Muscle of leg (tissue), 3 donors: ENCODE measurements at regions not wholly inside any gene's neighbourhood (a gene's known extent, or its start where the extent isn't known, plus 50 kb on each side); places are given as distances from the start of the nearest gene placed in this dataset.
"Not testable (repeated sequence)": the region's sequence is repeated elsewhere in the genome, so short reads cannot be mapped to it uniquely, and the experiment has no call there.

Experiments
- DNase-seq: peaks from one replicate; pipeline ENCODE4 v3.0.0; 2013
- H3K27ac ChIP-seq: one replicate; pipeline ENCODE4 v1.5.1; 2013; ENCODE audit warnings: mild to moderate bottlenecking, low read length, control low read depth
- H3K27me3 ChIP-seq: one replicate; pipeline ENCODE4 v1.6.1; 2013; ENCODE audit warnings: low read length; ENCODE audit not compliant: control insufficient read depth, insufficient read depth
- H3K36me3 ChIP-seq: one replicate; pipeline ENCODE4 v1.6.1; 2013; ENCODE audit warnings: low read length; ENCODE audit not compliant: control insufficient read depth, insufficient read depth
- H3K4me1 ChIP-seq: one replicate; pipeline ENCODE4 v1.6.1; 2013; ENCODE audit warnings: low read length; ENCODE audit not compliant: control insufficient read depth, insufficient read depth
- H3K4me3 ChIP-seq: one replicate; pipeline ENCODE4 v1.5.1; 2013; ENCODE audit warnings: low read length, control low read depth
- H3K9me3 ChIP-seq: replicated peaks from 2 replicates; pipeline ENCODE4 v1.6.1; 2013; ENCODE audit warnings: low read depth, low read length; ENCODE audit not compliant: control insufficient read depth
- WGBS: methylation state at CpG from one replicate; pipeline ENCODE4 v1.1.5; 2013; ENCODE audit warnings: missing lambda C conversion rate; ENCODE audit not compliant: insufficient coverage; 5-methylcytosine and 5-hydroxymethylcytosine counted together

- 37% methylated on average over 16 of the region's 22 CpGs for WGBS
- H3K4me3 ChIP-seq, result no peak overlapping the region
- no peak overlapping the region for H3K27ac ChIP-seq
- DNase-seq, result no peak
- H3K27me3 ChIP-seq, result peaks cover 16% of the 10 kb centered on the region
- H3K9me3 ChIP-seq, result no peaks in the 10 kb centered on the region
- H3K4me1 ChIP-seq, result peaks cover 4% of the 10 kb centered on the region
- H3K36me3 ChIP-seq, result no peaks in the 10 kb centered on the region
Observed at GRCh38 chr12:131222329-131223139, 268.8 kb downstream of the ADGRD1 start.

GRCh38 chr12:131223171-131223761, 269.6 kb downstream of the ADGRD1 start:
- Histone ChIP-seq H3K4me1 (peaks cover 4% of the 10 kb centered on the region), H3K4me3 (no peak overlapping the region), H3K27me3 (peaks cover 12% of the 10 kb centered on the region), H3K36me3 (no peaks in the 10 kb centered on the region), H3K9me3 (no peaks in the 10 kb centered on the region), H3K27ac (no peak overlapping the region)
- DNase-seq, result no peak
- 89% methylated on average over 31 of the region's 31 CpGs for WGBS

- H3K9me3 ChIP-seq, result no peaks in the 10 kb centered on the region
- H3K36me3 ChIP-seq, result no peaks in the 10 kb centered on the region
- 69% methylated on average over 6 of the region's 13 CpGs for WGBS
- no peak overlapping the region for H3K4me3 ChIP-seq
- peaks cover 7% of the 10 kb centered on the region for H3K27me3 ChIP-seq
- no peak for DNase-seq
- no peak overlapping the region for H3K27ac ChIP-seq
- peaks cover 4% of the 10 kb centered on the region for H3K4me1 ChIP-seq
Observed at GRCh38 chr12:131223791-131224225, 270.1 kb downstream of the ADGRD1 start.

- not testable (repeated sequence) for H3K27ac ChIP-seq, H3K9me3 ChIP-seq, DNase-seq, H3K27me3 ChIP-seq, H3K4me3 ChIP-seq, H3K4me1 ChIP-seq, H3K36me3 ChIP-seq
- WGBS, result 54% methylated on average over 6 of the region's 17 CpGs
Observed at GRCh38 chr12:131224226-131225065, 270.7 kb downstream of the ADGRD1 start.

GRCh38 chr12:131225066-131225380, 271.3 kb downstream of the ADGRD1 start:
- H3K27ac ChIP-seq, H3K9me3 ChIP-seq, H3K36me3 ChIP-seq, H3K4me3 ChIP-seq, H3K27me3 ChIP-seq, DNase-seq: not testable (repeated sequence)
- peaks cover 14% of the 10 kb centered on the region for H3K4me1 ChIP-seq
- WGBS, result no CpG with 5 or more reads among the region's 12 CpGs

- 32% methylated on average over 3 of the region's 12 CpGs for WGBS
- no peaks in the 10 kb centered on the region for H3K36me3 ChIP-seq
- no peak for DNase-seq
- H3K27ac ChIP-seq, result no peak overlapping the region
- no peaks in the 10 kb centered on the region for H3K9me3 ChIP-seq
- H3K27me3 ChIP-seq, result peaks cover 4% of the 10 kb centered on the region
- H3K4me3 ChIP-seq, result no peak overlapping the region
- H3K4me1 ChIP-seq, result peaks cover 14% of the 10 kb centered on the region
Observed at GRCh38 chr12:131226345-131227265, 272.9 kb downstream of the ADGRD1 start.

- DNase-seq, H3K27me3 ChIP-seq, H3K4me3 ChIP-seq, H3K27ac ChIP-seq, H3K9me3 ChIP-seq, H3K4me1 ChIP-seq, H3K36me3 ChIP-seq: not testable (repeated sequence)
- WGBS, result 87% methylated on average over 2 of the region's 22 CpGs
Observed at GRCh38 chr12:131227641-131228040, 273.9 kb downstream of the ADGRD1 start.

GRCh38 chr12:131229079-131229425, 275.3 kb downstream of the ADGRD1 start:
- not testable (repeated sequence) for DNase-seq, H3K9me3 ChIP-seq, H3K4me1 ChIP-seq, H3K36me3 ChIP-seq, H3K27me3 ChIP-seq, H3K4me3 ChIP-seq
- H3K27ac ChIP-seq, result peak overlapping the region; percentile 59
- WGBS, result no CpG with 5 or more reads among the region's 7 CpGs

- peaks cover 6% of the 10 kb centered on the region for H3K27me3 ChIP-seq
- H3K4me3 ChIP-seq, result no peak overlapping the region
- WGBS, result 20% methylated on average over 8 of the region's 17 CpGs
- no peaks in the 10 kb centered on the region for H3K36me3 ChIP-seq
- H3K4me1 ChIP-seq, result peaks cover 10% of the 10 kb centered on the region
- H3K27ac ChIP-seq, result peak overlapping the region; percentile 59
- DNase-seq, result peak; percentile 58
- peaks cover 4% of the 10 kb centered on the region for H3K9me3 ChIP-seq
Observed at GRCh38 chr12:131229426-131230339, 276.0 kb downstream of the ADGRD1 start.
